ENCODE measurements at regions not wholly inside any gene's neighbourhood (a gene's known extent, or its start where the extent isn't known, plus 50 kb on each side); places are given as distances from the start of the nearest gene placed in this dataset.

DNA sequence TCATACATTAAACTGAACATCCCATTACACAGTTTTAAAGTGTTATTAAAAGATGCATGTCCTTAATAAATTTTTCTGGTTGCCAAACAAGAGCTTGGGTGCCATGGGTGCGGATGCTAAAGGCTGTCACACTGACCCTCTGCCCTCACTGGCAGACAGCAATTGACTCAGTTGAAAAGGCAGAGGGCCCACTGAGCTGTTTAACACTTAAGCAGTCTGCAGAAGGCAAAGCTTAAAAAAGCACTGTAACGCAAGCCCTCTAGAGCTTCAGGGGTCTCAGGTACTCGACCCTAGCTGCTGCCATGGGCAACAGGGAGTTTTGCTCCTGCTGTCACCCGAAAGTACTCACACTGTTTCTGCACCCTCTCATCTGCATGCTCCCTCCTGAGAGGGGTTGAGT, 726.4 kb upstream of the TYRP1 start:
- TF ChIP-seq POLR2AphosphoS5 (IDR thresholded peaks at IDR 0.05; ENCODE audit: low read depth, low read length) (no peak), TCF7L2 (IDR thresholded peaks at IDR 0.05; ENCODE audit: low read depth, low read length) (no peak), SIN3A (IDR thresholded peaks at IDR 0.05; ENCODE audit: borderline replicate concordance, insufficient read depth, low read depth, low read length) (no peak)
- TF ChIP-seq, protein P1, sequence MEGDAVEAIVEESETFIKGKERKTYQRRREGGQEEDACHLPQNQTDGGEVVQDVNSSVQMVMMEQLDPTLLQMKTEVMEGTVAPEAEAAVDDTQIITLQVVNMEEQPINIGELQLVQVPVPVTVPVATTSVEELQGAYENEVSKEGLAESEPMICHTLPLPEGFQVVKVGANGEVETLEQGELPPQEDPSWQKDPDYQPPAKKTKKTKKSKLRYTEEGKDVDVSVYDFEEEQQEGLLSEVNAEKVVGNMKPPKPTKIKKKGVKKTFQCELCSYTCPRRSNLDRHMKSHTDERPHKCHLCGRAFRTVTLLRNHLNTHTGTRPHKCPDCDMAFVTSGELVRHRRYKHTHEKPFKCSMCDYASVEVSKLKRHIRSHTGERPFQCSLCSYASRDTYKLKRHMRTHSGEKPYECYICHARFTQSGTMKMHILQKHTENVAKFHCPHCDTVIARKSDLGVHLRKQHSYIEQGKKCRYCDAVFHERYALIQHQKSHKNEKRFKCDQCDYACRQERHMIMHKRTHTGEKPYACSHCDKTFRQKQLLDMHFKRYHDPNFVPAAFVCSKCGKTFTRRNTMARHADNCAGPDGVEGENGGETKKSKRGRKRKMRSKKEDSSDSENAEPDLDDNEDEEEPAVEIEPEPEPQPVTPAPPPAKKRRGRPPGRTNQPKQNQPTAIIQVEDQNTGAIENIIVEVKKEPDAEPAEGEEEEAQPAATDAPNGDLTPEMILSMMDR (IDR thresholded peaks at IDR 0.05), result no peak
- TF ChIP-seq, protein P2, sequence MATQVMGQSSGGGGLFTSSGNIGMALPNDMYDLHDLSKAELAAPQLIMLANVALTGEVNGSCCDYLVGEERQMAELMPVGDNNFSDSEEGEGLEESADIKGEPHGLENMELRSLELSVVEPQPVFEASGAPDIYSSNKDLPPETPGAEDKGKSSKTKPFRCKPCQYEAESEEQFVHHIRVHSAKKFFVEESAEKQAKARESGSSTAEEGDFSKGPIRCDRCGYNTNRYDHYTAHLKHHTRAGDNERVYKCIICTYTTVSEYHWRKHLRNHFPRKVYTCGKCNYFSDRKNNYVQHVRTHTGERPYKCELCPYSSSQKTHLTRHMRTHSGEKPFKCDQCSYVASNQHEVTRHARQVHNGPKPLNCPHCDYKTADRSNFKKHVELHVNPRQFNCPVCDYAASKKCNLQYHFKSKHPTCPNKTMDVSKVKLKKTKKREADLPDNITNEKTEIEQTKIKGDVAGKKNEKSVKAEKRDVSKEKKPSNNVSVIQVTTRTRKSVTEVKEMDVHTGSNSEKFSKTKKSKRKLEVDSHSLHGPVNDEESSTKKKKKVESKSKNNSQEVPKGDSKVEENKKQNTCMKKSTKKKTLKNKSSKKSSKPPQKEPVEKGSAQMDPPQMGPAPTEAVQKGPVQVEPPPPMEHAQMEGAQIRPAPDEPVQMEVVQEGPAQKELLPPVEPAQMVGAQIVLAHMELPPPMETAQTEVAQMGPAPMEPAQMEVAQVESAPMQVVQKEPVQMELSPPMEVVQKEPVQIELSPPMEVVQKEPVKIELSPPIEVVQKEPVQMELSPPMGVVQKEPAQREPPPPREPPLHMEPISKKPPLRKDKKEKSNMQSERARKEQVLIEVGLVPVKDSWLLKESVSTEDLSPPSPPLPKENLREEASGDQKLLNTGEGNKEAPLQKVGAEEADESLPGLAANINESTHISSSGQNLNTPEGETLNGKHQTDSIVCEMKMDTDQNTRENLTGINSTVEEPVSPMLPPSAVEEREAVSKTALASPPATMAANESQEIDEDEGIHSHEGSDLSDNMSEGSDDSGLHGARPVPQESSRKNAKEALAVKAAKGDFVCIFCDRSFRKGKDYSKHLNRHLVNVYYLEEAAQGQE (IDR thresholded peaks at IDR 0.05; ENCODE audit: insufficient read depth in 1 of 2, low read depth in 2 of 2, low read length in 1 of 2), result no peak

Data from Panc1 (cell line).